Tongue (tissue), 1 donor: ENCODE measurements at regions not wholly inside any gene's neighbourhood (a gene's known extent, or its start where the extent isn't known, plus 50 kb on each side); places are given as distances from the start of the nearest gene placed in this dataset.

Experiments used
- DNase-seq: peaks from one replicate; pipeline ENCODE4 v3.0.0-alpha.2; 2015

DNA sequence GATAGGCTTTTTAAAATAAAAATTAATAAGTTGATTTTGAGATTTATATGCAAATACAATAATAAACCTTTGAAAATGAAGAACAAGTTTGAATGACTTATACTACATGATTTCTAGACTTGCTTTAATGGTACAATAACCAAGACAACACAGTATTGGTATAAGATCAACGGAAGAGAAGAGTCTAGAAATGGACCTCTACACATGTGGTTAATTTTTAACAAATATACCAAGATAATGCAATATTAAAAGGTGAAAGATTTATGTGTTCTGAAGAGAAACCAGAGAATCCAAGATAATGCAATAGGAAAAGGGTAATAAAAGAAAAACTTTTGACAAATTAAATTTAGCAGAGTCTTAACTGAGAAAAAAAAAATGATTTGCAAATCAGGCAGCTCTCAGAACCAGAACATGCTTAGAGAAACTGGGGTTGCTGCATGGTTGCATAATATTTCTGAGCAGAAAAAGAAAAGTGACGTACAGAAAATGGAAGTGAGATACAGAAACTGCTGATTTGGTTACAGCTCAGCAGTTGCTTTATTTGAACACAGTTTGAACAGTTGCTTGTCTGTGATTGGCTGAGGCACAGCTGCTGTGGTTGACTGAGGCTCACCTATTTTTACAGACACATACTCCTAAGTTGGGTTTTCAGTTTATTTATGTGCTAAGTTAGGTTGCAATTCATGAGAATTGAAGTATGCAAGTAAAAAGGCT is 365.9 kb downstream of the CRPPA start:
- DNase-seq, result no peak

- DNase-seq, result peak; percentile 37
Measured at GRCh38 chr7:16051561-16052255, 365.2 kb upstream of the MEOX2 start.

DNA sequence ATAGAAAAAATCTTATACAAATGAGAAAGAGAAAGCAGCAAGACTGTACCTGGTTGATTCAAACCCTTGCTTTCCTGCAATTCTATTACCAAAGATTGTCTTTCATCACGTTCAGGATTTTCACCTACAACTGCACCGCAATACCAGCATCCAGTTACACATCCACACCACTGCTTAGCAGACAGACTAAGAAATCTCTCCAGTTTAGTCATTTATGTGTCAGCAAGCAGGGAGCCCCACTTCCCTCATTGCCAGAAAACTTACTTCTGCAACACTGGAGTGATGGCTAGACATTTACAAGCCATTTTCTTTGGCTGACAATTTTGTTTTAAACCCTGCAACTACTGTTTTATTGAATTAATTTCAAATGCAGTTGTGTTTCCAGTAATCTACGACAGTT is 359.6 kb upstream of the MEOX2 start:
- DNase-seq, result no peak

DNA sequence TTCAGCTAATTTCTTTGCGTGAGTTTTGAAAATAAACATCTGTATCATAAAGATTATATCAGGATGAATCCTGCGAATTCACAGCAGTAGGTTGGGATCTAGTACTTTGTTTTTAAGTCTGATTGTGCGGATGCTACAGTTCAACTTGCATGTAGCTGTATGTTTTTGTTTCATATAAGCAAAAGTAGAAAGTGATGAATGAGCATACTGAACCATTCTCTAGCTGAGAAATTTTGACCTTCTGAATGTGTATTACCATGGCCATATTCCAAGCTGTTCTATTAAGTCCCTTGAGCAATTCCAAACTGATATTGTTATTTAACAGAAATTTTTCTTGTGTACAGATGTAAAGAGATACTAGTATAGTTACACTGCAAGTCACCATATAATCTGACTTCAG is 358.8 kb upstream of the MEOX2 start:
- DNase-seq, result no peak

GRCh38 chr7:16044645-16045044 is 358.2 kb upstream of the MEOX2 start:
- no peak for DNase-seq

GRCh38 chr7:16040346-16040745 is 353.9 kb upstream of the MEOX2 start:
- DNase-seq, result no peak

DNA sequence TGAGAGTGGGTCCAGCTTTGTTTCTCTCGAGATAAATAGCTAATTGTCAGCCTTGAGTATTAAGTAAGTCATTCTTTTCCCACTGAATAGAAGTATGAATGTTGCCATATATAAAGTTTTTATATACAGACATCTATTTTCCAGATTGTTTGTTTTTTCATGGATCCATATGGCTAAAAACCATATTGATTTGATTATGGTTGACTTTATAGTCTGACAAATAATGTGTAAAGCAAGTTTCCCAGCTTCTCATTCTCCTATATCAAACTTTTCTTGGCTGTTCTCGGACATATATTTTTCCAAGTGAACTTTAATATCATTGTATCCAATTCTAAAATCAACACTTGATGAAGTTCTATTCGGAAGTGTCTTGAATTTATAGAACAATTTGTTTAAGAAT is 352.4 kb upstream of the MEOX2 start:
- no peak for DNase-seq

DNA sequence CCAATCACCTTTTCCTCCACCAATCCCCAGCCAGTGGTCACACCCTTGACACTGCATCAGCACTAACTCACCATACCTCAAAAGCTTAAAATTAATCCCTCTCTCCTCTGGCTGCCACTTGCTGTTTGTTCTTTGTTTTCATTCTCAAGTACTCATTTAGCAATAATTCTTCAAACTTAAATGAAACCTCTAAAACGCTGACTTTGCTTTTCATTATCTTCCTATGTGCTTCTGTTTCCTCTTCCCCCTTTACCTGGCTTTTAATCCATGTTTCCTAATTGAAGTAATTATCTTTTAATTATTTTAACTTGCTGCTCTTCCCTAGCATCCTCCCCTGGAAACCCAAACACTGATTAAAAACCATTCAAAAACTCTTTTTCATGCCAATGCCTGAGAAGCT is 348.9 kb upstream of the MEOX2 start:
- DNase-seq, result no peak

- DNase-seq, result no peak
Measured at GRCh38 chr7:16034866-16035265, 348.4 kb upstream of the MEOX2 start.

DNA sequence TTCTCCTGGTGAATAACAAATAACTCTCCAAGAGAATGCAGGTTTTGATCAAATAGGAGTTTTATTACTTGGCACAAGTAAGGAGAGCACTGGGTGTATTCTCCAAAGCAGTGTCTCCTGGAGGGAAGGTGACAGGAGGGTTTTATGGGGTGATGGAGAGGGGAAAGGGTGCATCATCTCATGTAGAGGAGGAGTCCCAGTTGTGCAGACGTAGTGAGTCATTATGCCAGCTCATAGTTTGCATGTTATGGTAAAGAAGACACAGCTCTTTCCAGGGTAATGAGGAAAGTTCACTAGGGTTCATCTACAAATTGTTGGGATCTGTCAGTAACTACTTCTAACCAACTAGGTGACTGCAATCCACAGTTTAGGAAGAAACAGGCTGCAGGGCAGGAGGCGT is 347.9 kb upstream of the MEOX2 start:
- no peak for DNase-seq

DNA sequence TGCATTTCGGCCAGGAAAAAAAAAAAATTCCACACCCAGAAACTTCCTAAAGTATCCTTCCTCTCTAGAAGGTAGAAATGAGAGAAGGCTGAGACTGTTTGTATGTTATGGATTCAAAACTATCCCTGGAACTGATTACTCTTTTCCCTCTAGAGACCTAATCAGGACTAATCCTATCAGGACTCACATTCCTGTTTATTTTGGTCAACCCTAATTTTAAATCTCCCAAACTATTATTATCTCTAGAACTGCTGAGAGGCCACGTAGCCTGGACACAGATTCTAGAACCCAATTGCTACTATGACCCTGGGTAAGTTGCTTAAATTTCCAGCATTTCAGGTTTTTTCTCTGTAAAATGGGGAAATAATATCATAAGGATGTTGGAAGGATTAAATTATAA is 346.8 kb upstream of the MEOX2 start:
- DNase-seq, result no peak

DNA sequence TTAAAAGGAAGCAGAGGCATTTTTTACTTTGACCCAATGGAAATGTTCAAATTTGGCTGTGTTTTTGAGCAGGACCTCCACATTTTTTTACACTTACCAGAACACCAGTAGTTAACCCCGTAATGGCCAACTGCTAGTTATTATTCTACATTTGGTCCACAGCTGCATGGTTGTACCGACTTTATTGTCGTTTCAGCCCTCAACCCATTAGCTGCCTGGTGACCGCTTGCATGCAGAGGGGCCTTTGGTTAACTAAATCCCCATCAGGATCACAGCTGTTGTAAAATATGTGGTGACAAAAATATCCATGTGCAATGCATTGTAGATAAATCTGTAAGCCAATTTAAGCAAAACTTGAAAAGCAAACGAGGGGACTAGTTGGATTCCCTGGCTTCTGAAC is 342.2 kb upstream of the MEOX2 start:
- peak; percentile 46 for DNase-seq

DNA sequence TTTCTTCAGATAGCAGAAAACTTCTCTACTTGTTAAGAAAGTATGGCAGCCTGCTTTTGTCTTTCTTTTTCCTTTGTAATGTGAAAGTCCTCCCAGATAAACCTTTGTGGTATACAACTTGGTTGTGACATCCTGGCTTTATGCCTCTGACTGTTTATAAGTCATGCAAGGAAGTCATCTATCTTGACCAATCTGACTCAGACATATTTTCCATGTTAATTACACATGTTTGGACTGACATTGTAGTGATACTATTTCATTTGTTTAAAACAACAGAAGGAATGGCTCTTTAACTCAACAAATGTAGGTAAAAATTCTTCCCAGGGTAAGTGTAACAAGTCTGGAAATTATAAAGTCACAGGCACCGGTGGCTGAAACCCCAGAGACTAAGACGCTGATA is 341.6 kb upstream of the MEOX2 start:
- no peak for DNase-seq

GRCh38 chr7:16027396-16027795 is 340.9 kb upstream of the MEOX2 start:
- DNase-seq, result no peak

- peak; percentile 41 for DNase-seq
Measured at GRCh38 chr7:16026253-16027020, 340.0 kb upstream of the MEOX2 start.

DNA sequence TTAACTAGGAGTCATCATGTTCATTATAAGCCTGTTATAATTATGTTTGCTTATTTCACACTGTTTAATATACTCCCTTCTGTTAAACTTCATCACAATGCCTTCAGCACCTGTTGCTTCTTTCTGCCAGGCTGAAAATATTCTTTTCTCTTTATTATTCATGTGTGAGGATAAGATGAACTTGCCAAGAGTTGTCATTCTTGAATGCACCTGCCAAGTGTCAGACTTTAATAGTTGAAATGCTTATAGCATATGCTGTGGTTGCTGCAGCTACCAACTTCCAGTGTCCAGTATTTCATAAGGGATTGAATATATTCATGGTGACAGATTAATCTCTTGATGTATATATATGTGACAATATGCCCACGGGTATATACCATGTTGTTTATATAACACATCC is 339.2 kb upstream of the MEOX2 start:
- DNase-seq, result peak; percentile 67

- no peak for DNase-seq
Measured at GRCh38 chr7:16023503-16023902, 337.0 kb upstream of the MEOX2 start.

DNA sequence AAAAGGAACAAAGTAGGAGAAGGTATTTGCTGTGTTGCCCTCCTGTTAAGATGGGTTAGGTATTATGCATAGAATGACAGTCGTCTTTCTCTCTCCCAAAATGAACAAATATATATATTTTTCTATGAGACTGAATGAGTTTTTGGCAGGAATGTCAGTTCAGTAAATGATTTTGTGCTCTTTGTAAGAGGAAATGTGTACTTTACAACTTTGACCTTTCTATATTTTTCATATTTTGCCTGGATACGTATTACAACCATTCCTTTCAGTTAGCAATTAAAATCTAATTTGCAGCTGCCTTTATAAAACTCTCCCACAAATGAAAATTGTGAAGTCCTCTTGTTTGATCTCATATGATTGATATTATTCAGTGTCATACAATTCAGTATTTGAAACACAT is 336.6 kb upstream of the MEOX2 start:
- DNase-seq, result no peak

GRCh38 chr7:16021851-16022250 is 335.4 kb upstream of the MEOX2 start:
- no peak for DNase-seq

DNA sequence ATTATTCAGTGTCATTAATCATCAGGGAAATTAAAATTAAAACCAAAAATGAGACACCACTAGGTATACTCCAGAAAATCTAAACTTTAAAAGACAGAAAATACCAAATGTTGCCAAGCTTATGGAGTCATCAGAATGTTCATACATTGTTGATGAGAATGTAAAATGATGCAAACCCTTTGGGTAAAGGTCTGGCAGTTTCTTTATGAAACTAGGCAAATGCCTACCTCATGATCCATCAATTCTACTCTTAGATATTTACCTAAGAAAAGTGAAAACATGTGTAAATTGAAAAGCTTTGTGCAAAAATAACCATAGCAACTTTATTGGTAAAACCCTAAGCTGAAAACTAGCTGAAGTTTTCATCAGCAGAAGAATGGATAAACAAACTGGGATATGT is 329.5 kb upstream of the MEOX2 start:
- no peak for DNase-seq

- no peak for DNase-seq
Measured at GRCh38 chr7:16014031-16014430, 327.5 kb upstream of the MEOX2 start.

GRCh38 chr7:16007911-16008310 is 321.4 kb upstream of the MEOX2 start:
- no peak for DNase-seq

DNA sequence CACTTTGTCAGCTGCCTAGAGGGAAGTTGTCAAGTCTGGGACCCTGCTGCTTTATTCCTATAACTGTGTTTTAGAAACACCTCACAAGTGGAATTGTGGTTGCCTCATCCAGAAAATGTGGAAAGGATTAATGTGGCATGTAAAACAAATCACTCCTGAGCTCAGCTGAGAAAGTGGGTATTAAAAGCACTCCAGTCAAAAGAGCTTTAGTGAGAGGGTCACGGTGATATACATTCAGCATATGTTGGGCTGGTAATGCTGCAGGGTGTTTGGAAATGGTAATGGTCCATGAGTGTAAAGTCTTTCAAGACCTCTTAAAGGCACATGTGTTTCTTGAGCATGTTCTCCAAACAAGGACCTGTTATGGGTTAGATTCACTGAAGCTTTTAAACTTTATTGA is 318.2 kb upstream of the MEOX2 start:
- DNase-seq, result no peak

DNA sequence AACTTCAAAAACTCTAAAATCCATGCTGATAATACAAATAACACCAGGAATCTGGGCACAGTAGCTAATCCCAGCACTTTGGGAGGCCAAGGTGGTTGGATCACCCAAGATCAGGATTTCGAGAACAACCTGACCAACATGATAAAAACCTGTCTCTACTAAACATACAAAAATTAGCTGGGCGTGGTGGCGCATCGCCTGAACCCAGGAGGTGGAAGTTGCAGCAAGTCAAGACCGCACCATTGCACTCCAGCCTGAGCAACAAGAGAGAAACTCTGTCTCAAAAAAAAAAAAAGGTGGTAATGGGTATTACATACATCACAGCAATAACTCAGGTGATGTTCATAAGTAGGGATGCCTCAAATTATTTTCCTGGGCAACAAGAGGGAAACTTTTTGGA is 315.0 kb upstream of the MEOX2 start:
- no peak for DNase-seq
